ENCODE measurements at regions not wholly inside any gene's neighbourhood (a gene's known extent, or its start where the extent isn't known, plus 50 kb on each side); places are given as distances from the start of the nearest gene placed in this dataset.

- TF ChIP-seq ZNF416 (tag by site-specific recombination; IDR thresholded peaks at IDR 0.05) (no peak), CTCF (tag by site-specific recombination; IDR thresholded peaks at IDR 0.05) (no peak), ZNF777 (tag by site-specific recombination; IDR thresholded peaks at IDR 0.05; ENCODE audit: borderline replicate concordance) (no peak), GLI4 (tag by site-specific recombination; IDR thresholded peaks at IDR 0.05) (no peak), ZNF202 (tag by site-specific recombination; IDR thresholded peaks at IDR 0.05; ENCODE audit: borderline replicate concordance) (no peak), OSR2 (tag by site-specific recombination; IDR thresholded peaks at IDR 0.05) (no peak), KLF1 (tag by site-specific recombination; IDR thresholded peaks at IDR 0.05) (no peak), ZBTB44 (tag by site-specific recombination; IDR thresholded peaks at IDR 0.05) (no peak), ZNF596 (tag by site-specific recombination; IDR thresholded peaks at IDR 0.05) (no peak), AEBP2 (tag by site-specific recombination; IDR thresholded peaks at IDR 0.05; ENCODE audit: borderline replicate concordance) (no peak), ZNF16 (tag by site-specific recombination; IDR thresholded peaks at IDR 0.05; ENCODE audit: low read depth) (no peak), PRDM10 (tag by site-specific recombination; IDR thresholded peaks at IDR 0.05) (no peak), ZNF311 (tag by site-specific recombination; IDR thresholded peaks at IDR 0.05; ENCODE audit: borderline replicate concordance) (no peak)
Measured at GRCh38 chr9:26639761-26640160, 252.8 kb downstream of the CAAP1 start.

Data from HEK293 (cell line).